ENCODE measurements at regions not wholly inside any gene's neighbourhood (a gene's known extent, or its start where the extent isn't known, plus 50 kb on each side); places are given as distances from the start of the nearest gene placed in this dataset.
A peak's percentile ranks its signal among the peaks of the same experiment; 100 is the strongest.

DNA sequence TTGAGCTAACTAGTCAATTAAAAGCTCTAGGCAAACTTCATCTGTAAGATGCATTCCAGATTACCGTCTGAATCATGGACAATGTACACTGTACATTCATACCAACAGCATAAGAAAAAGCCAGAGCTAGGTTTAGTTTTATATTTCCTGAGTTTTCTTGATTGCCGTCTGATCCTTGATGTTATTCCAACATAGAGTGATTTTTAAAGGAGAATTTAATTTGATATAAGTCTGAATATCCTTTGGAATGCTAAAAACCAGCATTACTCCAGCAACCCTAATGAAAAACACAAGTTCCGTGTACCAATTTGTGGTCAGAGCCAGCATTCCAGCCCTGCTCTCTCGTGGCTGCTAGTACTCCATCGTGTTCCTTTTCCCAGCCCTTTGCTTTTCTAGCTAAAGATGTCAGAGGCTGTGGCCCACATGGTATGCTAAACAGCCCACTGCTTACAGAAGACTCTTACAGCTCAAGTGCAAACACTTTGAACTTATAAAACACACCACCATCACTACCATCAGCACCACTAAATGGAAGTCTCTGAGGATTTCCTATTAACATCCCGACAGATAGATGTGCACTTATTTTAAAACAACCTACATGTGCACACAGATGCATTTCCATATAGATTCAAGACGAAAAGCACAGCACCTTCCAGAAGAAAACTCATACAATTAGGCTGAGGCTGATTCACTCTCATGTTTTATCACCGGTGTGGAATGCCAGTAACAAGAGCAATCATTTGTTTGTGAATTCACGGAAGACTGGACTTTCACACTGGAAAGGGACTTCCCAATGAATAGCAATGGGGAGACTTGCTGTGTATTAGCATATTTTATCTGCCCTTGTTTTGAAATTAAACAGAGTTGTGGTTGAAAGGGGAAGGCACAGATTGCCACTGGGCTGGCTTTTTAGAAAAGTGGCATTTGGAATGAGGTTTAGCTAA is 246.9 kb upstream of the GAS1 start:
- intact Hi-C loops (cut with DNase I) = no loop called here
- 55 to 61% methylated on average over 9 of the region's 9 CpGs for WGBS, 2 donors
- Histone ChIP-seq H3K27me3 (no peaks in the 10 kb centered on the region), H3K36me3 (no peaks in the 10 kb centered on the region), H3K27ac (peak overlapping the region in 2 of 4 donors; percentile 9 to 57), H3K4me1 (no peaks in the 10 kb centered on the region), H3K9me3 (no peaks in the 10 kb centered on the region), H3K4me3 (no peak overlapping the region)
- no peak for DNase-seq
- peak in 2 of 4 donors; percentile 44 to 88 for ATAC-seq
- TF ChIP-seq, protein P1, sequence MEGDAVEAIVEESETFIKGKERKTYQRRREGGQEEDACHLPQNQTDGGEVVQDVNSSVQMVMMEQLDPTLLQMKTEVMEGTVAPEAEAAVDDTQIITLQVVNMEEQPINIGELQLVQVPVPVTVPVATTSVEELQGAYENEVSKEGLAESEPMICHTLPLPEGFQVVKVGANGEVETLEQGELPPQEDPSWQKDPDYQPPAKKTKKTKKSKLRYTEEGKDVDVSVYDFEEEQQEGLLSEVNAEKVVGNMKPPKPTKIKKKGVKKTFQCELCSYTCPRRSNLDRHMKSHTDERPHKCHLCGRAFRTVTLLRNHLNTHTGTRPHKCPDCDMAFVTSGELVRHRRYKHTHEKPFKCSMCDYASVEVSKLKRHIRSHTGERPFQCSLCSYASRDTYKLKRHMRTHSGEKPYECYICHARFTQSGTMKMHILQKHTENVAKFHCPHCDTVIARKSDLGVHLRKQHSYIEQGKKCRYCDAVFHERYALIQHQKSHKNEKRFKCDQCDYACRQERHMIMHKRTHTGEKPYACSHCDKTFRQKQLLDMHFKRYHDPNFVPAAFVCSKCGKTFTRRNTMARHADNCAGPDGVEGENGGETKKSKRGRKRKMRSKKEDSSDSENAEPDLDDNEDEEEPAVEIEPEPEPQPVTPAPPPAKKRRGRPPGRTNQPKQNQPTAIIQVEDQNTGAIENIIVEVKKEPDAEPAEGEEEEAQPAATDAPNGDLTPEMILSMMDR (IDR thresholded peaks at IDR 0.05) = no peak
- FAIRE-seq = no peak

DNA sequence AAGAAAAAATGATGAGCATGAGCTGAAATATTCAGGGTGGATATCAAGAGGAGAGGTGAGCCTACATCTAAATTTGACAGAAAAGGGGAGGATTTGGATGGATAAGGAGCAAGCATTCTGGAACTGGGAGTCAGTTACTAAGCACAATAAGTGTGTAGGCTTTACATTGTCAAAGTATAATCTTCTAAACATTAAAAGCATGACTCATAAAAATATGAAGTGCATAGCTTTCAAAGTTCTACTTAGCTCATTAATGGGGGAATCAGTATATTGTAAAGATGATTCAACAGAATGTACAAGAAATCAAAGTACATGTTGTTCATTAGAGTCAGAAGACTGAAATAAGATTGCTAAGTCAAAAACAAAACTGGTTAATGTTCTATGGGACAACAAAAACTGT is 248.0 kb upstream of the GAS1 start:
- Histone ChIP-seq H3K27ac (no peak overlapping the region), H3K4me3 (no peak overlapping the region), H3K4me1 (no peaks in the 10 kb centered on the region), H3K36me3 (no peaks in the 10 kb centered on the region), H3K27me3 (no peaks in the 10 kb centered on the region), H3K9me3 (no peaks in the 10 kb centered on the region)
- ATAC-seq (no peak), DNase-seq (no peak), FAIRE-seq (no peak)
- intact Hi-C loops (cut with DNase I) = no loop called here
- TF ChIP-seq, protein P1 (IDR thresholded peaks at IDR 0.05) = no peak

DNA sequence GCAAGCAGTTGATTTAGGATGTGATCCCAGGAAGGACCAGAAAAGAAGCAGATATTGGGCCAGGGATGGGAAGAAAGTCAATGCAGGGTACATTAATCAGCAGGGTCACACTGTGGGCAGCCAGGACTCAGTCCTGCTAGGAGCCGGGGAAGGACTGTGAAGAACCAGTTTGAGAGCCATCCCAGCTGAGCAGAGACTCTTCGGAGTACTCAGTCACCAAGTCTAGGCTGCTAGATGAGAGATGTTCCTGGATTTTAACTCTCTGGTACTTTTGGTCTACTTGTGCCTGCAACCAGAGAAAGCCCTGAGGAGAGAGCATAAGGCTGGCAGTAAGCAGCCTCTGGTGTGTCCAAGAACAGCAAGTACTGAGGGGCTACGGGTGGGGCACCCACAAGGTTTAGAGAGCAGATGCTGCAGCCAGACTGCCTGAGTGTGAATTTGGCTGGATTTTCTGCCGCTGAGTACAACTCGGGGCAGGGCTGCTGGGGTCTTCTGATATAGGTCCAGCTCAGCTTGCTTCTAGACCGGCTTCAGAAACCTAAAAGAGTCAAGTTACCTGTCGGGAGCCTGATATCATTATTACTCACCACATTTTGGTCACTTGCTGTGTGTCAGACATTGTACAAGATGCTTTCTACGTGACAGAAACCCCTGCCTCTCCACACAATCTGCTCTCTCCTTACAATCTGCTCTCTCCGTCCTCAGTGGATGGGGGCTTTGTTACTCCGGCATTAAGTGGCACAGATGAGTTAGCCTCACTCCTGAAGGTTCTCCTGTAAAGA is 250.2 kb upstream of the GAS1 start:
- FAIRE-seq (no peak), ATAC-seq (no peak), DNase-seq (no peak)
- Histone ChIP-seq H3K36me3 (no peaks in the 10 kb centered on the region), H3K27me3 (no peaks in the 10 kb centered on the region), H3K4me3 (no peak overlapping the region), H3K9me3 (no peaks in the 10 kb centered on the region), H3K4me1 (no peaks in the 10 kb centered on the region), H3K27ac (no peak overlapping the region)
- 71 to 83% methylated on average over 10 of the region's 10 CpGs for WGBS, 2 donors
- intact Hi-C loops (cut with DNase I) = no loop called here
- TF ChIP-seq, protein P1 (IDR thresholded peaks at IDR 0.05) = no peak

DNA sequence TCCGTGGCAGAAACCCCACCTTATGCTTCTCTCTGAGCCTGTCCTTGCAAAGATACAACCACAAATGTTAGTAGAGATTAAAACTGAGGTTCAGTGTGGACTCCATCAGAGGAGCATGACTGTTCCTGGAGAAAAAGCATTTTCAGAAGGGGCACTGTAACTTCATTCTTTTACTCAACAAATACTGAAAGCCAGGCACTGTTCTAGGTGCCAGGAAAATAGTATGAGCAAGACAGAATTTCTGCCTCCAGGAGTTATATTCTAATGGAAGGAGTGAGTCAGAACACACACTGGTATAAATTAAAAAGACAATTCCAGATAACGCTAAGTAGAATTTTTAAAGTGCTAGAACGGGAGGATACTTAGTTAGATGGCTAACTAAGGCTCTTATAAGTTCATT is 251.4 kb upstream of the GAS1 start:
- FAIRE-seq (no peak), ATAC-seq (no peak), DNase-seq (no peak)
- TF ChIP-seq, protein P1 (IDR thresholded peaks at IDR 0.05) = no peak
- H3K27ac ChIP-seq = no peak overlapping the region
- no peaks in the 10 kb centered on the region for H3K9me3 ChIP-seq
- 64 to 72% methylated on average over 3 of the region's 3 CpGs for WGBS, 2 donors
- no peak overlapping the region for H3K4me3 ChIP-seq
- no peaks in the 10 kb centered on the region for H3K27me3 ChIP-seq
- H3K36me3 ChIP-seq = no peaks in the 10 kb centered on the region
- H3K4me1 ChIP-seq = no peaks in the 10 kb centered on the region
- intact Hi-C loops (cut with DNase I) = no loop called here

All from pancreas (tissue), 10 donors.